Panc1 (cell line): ENCODE measurements at regions not wholly inside any gene's neighbourhood (a gene's known extent, or its start where the extent isn't known, plus 50 kb on each side); places are given as distances from the start of the nearest gene placed in this dataset.

Experiments used
- CTCF ChIP-seq: fragments of 450-650 bp; IDR thresholded peaks from 2 replicates; pipeline ENCODE4 v1.5.1; 2017; ENCODE audit warnings: mild to moderate bottlenecking
- POLR2AphosphoS5 ChIP-seq: IDR thresholded peaks from 2 replicates; pipeline ENCODE4 v1.6.1; 2012; ENCODE audit warnings: mild to moderate bottlenecking, low read depth, low read length, moderate library complexity
- REST ChIP-seq, 2 experiments: IDR thresholded peaks; 2 replicates each; pipeline ENCODE4 v1.6.1; 2011 to 2012; ENCODE audit warnings: low read depth in 2 of 2, control low read depth in 1 of 2, low read length in 1 of 2, mild to moderate bottlenecking in 1 of 2, moderate library complexity in 1 of 2; ENCODE audit not compliant: insufficient read depth in 1 of 2
- SIN3A ChIP-seq: IDR thresholded peaks from 2 replicates; pipeline ENCODE4 v1.6.1; 2012; ENCODE audit warnings: low read depth, mild to moderate bottlenecking, low read length, moderate library complexity, borderline replicate concordance; ENCODE audit not compliant: insufficient read depth

- TF ChIP-seq CTCF (no peak), POLR2AphosphoS5 (no peak), SIN3A (no peak), REST (IDR thresholded peaks at IDR 0.05; ENCODE audit: insufficient read depth in 1 of 2, low read depth in 2 of 2, low read length in 1 of 2) (no peak)
Observed at GRCh38 chr2:16396986-16397385, 268.6 kb downstream of the CYRIA start.
